Erythroblast (primary cell): ENCODE measurements at regions not wholly inside any gene's neighbourhood (a gene's known extent, or its start where the extent isn't known, plus 50 kb on each side); places are given as distances from the start of the nearest gene placed in this dataset.

ENCODE experiments used
- DNase-seq, 2 experiments: peaks; one replicate each; lab custom pipeline; 2025; lab: John Stamatoyannopoulos, UW
- GATA1 ChIP-seq: IDR thresholded peaks from 2 replicates; pipeline ENCODE4 v1.6.1; 2011; ENCODE audit warnings: low read depth, mild to moderate bottlenecking, control low read depth, low read length, moderate library complexity
- POLR2A ChIP-seq: IDR thresholded peaks from 2 replicates; pipeline ENCODE4 v1.6.1; 2011; ENCODE audit warnings: mild to moderate bottlenecking, low read length

GRCh38 chr10:90125456-90126255 lies 424.3 kb downstream of the KIF20B start:
- TF ChIP-seq GATA1 (no peak), POLR2A (no peak)
- no peak for DNase-seq

- TF ChIP-seq POLR2A (no peak), GATA1 (no peak)
- DNase-seq, result no peak
These were observed 424.8 kb downstream of the KIF20B start for GRCh38 chr10:90126256-90126595.

GRCh38 chr10:90130321-90131086 lies 429.1 kb downstream of the KIF20B start:
- no peak for DNase-seq
- no peak for TF ChIP-seq GATA1
- TF ChIP-seq POLR2A, result no peak

DNA sequence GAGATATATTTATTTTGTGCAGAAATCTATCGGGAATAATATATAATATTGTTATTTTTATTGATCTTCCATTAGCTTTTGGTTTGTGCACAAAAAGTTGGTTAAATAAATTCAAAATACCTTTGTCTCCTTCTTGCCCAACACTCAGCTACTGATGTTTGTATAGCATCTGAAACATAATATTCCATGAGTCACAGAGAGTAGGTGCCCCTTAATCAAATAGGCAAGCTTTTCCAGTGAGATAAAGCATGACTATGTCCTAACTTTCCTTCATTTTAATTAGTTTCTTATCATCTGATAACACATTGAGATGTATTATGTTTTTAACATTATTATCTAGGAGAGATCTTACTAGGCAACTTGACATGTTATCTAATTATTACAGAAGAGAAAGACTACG lies 432.2 kb downstream of the KIF20B start:
- DNase-seq, result no peak
- TF ChIP-seq GATA1 (no peak), POLR2A (no peak)

- TF ChIP-seq POLR2A (no peak), GATA1 (no peak)
These were observed 435.4 kb downstream of the KIF20B start for GRCh38 chr10:90136731-90137316.

GRCh38 chr10:90138844-90139243 lies 437.5 kb downstream of the KIF20B start:
- peak; percentile 1 to 30 for DNase-seq
- TF ChIP-seq GATA1, result no peak
- TF ChIP-seq POLR2A, result no peak

More at GRCh38 chr10:90136731-90137316, 435.4 kb downstream of the KIF20B start:
- DNase-seq, result peak; percentile 11 to 36

DNA sequence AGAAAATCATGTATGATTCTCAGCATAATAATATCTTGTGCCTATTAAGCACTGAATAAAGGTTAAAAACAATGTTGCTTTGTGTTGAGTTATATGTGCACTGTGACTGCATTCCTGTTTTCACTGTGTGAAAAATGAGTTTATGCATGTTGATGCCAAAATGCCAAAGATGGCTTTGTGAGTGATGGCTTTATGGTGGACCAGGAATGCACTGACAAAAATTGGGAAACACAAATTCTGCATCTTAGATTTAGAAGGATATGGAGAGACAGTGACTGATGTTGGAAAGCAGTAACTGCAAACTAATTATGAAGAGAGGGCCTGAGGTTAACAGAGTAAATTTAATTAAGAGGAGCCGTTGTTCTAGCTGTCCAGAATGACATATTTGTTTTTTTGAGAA lies 440.4 kb downstream of the KIF20B start:
- TF ChIP-seq GATA1 (no peak), POLR2A (no peak)
- DNase-seq, result no peak

DNA sequence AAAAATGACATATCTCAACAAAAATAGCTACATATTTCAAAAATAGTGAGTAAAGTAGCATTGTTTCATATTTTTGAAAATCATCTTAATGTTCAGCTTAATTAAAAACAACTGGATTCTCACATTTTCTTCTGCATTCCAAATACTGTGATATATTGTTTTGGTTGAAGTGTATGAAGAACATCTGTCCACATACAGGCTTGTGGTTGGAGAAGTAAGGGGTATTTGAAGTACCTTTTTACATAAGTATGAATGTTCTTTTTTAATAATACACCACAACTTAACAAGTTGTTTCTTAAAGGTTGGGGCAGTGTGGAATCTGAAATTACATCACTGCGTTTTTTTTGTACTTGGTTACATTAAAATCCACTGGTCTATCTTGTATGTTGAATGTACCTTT lies 442.5 kb downstream of the KIF20B start:
- DNase-seq, result no peak
- TF ChIP-seq POLR2A, result no peak
- no peak for TF ChIP-seq GATA1

DNA sequence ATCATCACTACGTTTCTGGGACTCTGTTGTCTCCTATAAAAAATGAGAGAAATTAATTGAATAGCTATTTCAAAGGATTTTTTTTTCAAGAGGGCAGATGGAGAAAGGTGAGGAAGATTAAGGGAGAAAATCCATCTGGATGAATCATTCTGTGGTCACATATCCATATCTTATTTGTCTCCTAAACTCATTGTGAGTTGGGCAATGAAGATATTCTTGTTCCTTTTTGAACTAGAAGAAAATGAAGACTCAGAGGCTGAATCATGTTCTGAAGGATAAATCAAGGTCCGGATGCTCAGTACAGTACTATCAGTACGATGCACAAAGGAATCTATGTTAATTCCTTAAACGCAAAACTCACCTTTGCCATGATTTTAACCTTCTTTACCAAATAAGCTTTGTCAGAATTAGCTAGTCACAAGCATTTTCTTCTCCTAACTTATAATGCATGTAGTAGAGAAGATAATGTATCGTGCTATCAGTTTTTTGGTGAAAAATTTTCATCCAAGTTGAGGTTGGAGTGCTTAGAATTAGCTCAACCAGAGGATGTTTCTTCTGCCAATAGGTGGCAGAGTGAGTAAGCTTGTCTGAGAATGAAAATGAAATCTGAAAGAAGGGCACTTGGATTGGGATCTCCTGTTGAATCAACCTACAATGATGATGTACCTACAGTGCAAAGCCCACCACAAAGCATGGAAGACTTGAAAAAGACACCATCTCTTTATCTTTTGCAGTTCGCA lies 446.9 kb downstream of the KIF20B start:
- no peak for DNase-seq
- TF ChIP-seq POLR2A, result no peak
- TF ChIP-seq GATA1, result no peak

DNA sequence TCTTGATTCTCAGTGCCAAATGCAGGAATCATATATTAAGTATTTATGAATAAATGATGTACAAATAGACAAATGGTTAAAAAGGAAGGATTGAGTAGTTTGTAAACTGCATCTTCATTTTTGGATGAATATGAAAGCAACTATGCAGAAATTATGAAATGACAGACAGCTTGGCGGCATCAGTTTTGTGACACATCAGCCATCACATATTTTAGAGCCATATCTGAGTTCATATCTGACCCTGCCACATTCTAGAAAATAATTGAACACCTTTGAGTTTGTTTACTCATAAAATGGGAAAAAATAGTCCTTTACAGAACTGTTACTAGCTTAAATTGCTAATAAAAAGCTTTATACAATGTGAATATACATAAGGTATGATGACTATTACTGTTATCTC lies 448.2 kb downstream of the KIF20B start:
- TF ChIP-seq GATA1, result no peak
- no peak for TF ChIP-seq POLR2A
- no peak for DNase-seq

- DNase-seq, result no peak
- no peak for TF ChIP-seq POLR2A
These were observed 461.0 kb downstream of the KIF20B start for GRCh38 chr10:90162271-90162853.

- no peak for DNase-seq
- TF ChIP-seq POLR2A (no peak), GATA1 (no peak)
These were observed 466.0 kb downstream of the KIF20B start for GRCh38 chr10:90167174-90168064.
